ENCODE measurements at regions not wholly inside any gene's neighbourhood (a gene's known extent, or its start where the extent isn't known, plus 50 kb on each side); places are given as distances from the start of the nearest gene placed in this dataset.

GRCh38 chr2:186304064-186304463 lies 182.0 kb upstream of the ZC3H15 start:
- no peaks in the 10 kb centered on the region for H3K36me3 Mint-ChIP-seq
- TF ChIP-seq ATF1 (CRISPR knock-in tag; IDR thresholded peaks at IDR 0.05) (no peak), ZNF671 (CRISPR knock-in tag; IDR thresholded peaks at IDR 0.05) (no peak), KAT7 (CRISPR knock-in tag; IDR thresholded peaks at IDR 0.05; ENCODE audit: borderline replicate concordance) (no peak), NR3C1 (CRISPR knock-in tag; conservative IDR thresholded peaks at IDR 0.05; ENCODE audit: low read depth) (no peak), PRRX2 (CRISPR knock-in tag; IDR thresholded peaks at IDR 0.05) (no peak), ERG (CRISPR knock-in tag; IDR thresholded peaks at IDR 0.05) (no peak), HMGA2 (CRISPR knock-in tag; IDR thresholded peaks at IDR 0.05) (no peak), RELA (CRISPR knock-in tag; IDR thresholded peaks at IDR 0.05; ENCODE audit: borderline replicate concordance) (no peak), IRF1 (CRISPR knock-in tag; IDR thresholded peaks at IDR 0.05) (no peak), E2F5 (CRISPR knock-in tag; IDR thresholded peaks at IDR 0.05) (no peak), TEAD4 (CRISPR knock-in tag; IDR thresholded peaks at IDR 0.05) (no peak), ZNF416 (CRISPR knock-in tag; IDR thresholded peaks at IDR 0.05) (no peak), ATF3 (CRISPR knock-in tag; conservative IDR thresholded peaks at IDR 0.05) (no peak)
- TF ChIP-seq, protein P1, sequence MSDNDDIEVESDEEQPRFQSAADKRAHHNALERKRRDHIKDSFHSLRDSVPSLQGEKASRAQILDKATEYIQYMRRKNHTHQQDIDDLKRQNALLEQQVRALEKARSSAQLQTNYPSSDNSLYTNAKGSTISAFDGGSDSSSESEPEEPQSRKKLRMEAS (CRISPR knock-in tag; IDR thresholded peaks at IDR 0.05): no peak
- ATAC-seq: no peak
- peaks cover 44% of the 10 kb centered on the region for H3K4me1 Mint-ChIP-seq
- no peaks in the 10 kb centered on the region for H3K9me3 Mint-ChIP-seq
- ChIA-PET CTCF (no interaction called here), POLR2A (no interaction called here)
- no peak overlapping the region for H3K4me3 Mint-ChIP-seq
- no peak overlapping the region for H3K27ac Mint-ChIP-seq
- no peaks in the 10 kb centered on the region for H3K27me3 Mint-ChIP-seq (ENCODE audit: low read depth)
- DNase-seq (ENCODE audit: low spot score): no peak

DNA sequence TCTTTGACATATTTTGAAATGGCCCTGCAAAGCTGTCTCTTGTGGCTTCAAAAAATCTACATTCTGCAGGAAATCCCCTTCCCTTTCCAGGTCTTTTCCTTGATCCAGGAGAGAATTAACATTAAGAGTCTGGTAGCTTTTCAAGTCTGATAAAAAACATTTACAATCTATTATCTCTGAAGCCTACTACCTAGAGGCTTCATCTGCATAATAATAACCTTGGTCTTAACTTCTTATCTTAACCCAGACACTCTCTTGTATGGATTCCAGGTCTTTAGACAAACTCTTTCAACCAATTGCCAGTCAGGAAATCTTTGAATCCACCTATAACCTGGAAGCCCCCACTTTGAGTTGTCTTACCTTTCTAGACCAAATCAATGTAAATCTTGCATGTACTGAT lies 179.3 kb upstream of the ZC3H15 start:
- Mint-ChIP-seq H3K4me3 (peak overlapping the region; percentile 9; the same call in 1 of the 2 replicates), H3K27me3 (ENCODE audit: low read depth) (no peaks in the 10 kb centered on the region), H3K4me1 (peaks cover 45% of the 10 kb centered on the region), H3K36me3 (peaks cover 7% of the 10 kb centered on the region), H3K27ac (peak overlapping the region; percentile 26; the same call in 1 of the 2 replicates), H3K9me3 (peaks cover 8% of the 10 kb centered on the region)
- ChIA-PET POLR2A (no interaction called here), CTCF (no interaction called here)
- ATAC-seq (peak; percentile 65), DNase-seq (ENCODE audit: low spot score) (no peak)
- TF ChIP-seq ZNF396 (CRISPR knock-in tag; IDR thresholded peaks at IDR 0.05; ENCODE audit: borderline replicate concordance) (no peak), USF2 (CRISPR knock-in tag; IDR thresholded peaks at IDR 0.05) (no peak), PREB (CRISPR knock-in tag; IDR thresholded peaks at IDR 0.05; ENCODE audit: borderline replicate concordance) (no peak), ZNF121 (CRISPR knock-in tag; IDR thresholded peaks at IDR 0.05) (no peak), ZNF423 (CRISPR knock-in tag; IDR thresholded peaks at IDR 0.05) (no peak), TCF7 (CRISPR knock-in tag; IDR thresholded peaks at IDR 0.05; ENCODE audit: low read depth) (no peak), OVOL2 (CRISPR knock-in tag; IDR thresholded peaks at IDR 0.05; ENCODE audit: borderline replicate concordance) (no peak), HMGA2 (CRISPR knock-in tag; IDR thresholded peaks at IDR 0.05) (no peak), NR2C2 (CRISPR knock-in tag; IDR thresholded peaks at IDR 0.05) (no peak), FOXK1 (CRISPR knock-in tag; IDR thresholded peaks at IDR 0.05) (no peak), ERG (CRISPR knock-in tag; IDR thresholded peaks at IDR 0.05) (no peak), ATF2 (CRISPR knock-in tag; IDR thresholded peaks at IDR 0.05; ENCODE audit: borderline replicate concordance, low read depth) (no peak)
- TF ChIP-seq, protein P2, sequence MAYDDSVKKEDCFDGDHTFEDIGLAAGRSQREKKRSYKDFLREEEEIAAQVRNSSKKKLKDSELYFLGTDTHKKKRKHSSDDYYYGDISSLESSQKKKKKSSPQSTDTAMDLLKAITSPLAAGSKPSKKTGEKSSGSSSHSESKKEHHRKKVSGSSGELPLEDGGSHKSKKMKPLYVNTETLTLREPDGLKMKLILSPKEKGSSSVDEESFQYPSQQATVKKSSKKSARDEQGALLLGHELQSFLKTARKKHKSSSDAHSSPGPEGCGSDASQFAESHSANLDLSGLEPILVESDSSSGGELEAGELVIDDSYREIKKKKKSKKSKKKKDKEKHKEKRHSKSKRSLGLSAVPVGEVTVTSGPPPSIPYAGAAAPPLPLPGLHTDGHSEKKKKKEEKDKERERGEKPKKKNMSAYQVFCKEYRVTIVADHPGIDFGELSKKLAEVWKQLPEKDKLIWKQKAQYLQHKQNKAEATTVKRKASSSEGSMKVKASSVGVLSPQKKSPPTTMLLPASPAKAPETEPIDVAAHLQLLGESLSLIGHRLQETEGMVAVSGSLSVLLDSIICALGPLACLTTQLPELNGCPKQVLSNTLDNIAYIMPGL (CRISPR knock-in tag; IDR thresholded peaks at IDR 0.05): no peak

All from WTC11 (cell line).